IPS DF 6.9 (cell line): ENCODE measurements at regions not wholly inside any gene's neighbourhood (a gene's known extent, or its start where the extent isn't known, plus 50 kb on each side); places are given as distances from the start of the nearest gene placed in this dataset.

ENCODE experiments used
- DNase-seq: peaks from one replicate; pipeline ENCODE4 v3.0.0-alpha.2; 2013; ENCODE audit warnings: low read depth, low spot score
- H3K27ac ChIP-seq: one replicate; pipeline ENCODE4 v1.5.1; 2013; ENCODE audit warnings: low read length, control low read depth
- H3K27me3 ChIP-seq: 2 replicates; pipeline ENCODE4 v1.6.1; 2013; ENCODE audit warnings: mild to moderate bottlenecking, low read length; ENCODE audit not compliant: control insufficient read depth, insufficient read depth
- H3K36me3 ChIP-seq: 2 replicates; pipeline ENCODE4 v1.6.1; 2013; ENCODE audit warnings: low read length; ENCODE audit not compliant: control insufficient read depth, insufficient read depth
- H3K4me1 ChIP-seq: 2 replicates; pipeline ENCODE4 v1.6.1; 2013; ENCODE audit warnings: low read length; ENCODE audit not compliant: control insufficient read depth, insufficient read depth
- H3K4me3 ChIP-seq: 2 replicates; pipeline ENCODE4 v1.5.1; 2013; ENCODE audit warnings: mild to moderate bottlenecking, low read length
- H3K9me3 ChIP-seq: 2 replicates; pipeline ENCODE4 v1.6.1; 2013; ENCODE audit warnings: low read length, inconsistent platforms; ENCODE audit not compliant: control insufficient read depth, insufficient read depth
- WGBS: extraction: QIAGEN DNeasy Blood & Tissue Kit; methylation state at CpG from one replicate; pipeline ENCODE4 v1.1.7; 2013; ENCODE audit warnings: mixed read lengths, missing lambda C conversion rate; ENCODE audit not compliant: insufficient read length, insufficient coverage; 5-methylcytosine and 5-hydroxymethylcytosine counted together

GRCh38 chr9:11779971-11780370 lies 913.2 kb upstream of the TYRP1 start:
- no peak overlapping the region for H3K27ac ChIP-seq
- H3K36me3 ChIP-seq, result no peaks in the 10 kb centered on the region
- no peak for DNase-seq

GRCh38 chr9:11792870-11793269 lies 900.3 kb upstream of the TYRP1 start:
- DNase-seq, result no peak
- WGBS, result no CpG with 5 or more reads among the region's 1 CpG
- Histone ChIP-seq H3K4me1 (no peaks in the 10 kb centered on the region), H3K36me3 (no peaks in the 10 kb centered on the region), H3K4me3 (no peak overlapping the region), H3K27ac (no peak overlapping the region), H3K9me3 (no peaks in the 10 kb centered on the region), H3K27me3 (no peaks in the 10 kb centered on the region)

More at GRCh38 chr9:11779971-11780370, 913.2 kb upstream of the TYRP1 start:
- H3K4me1 ChIP-seq, result no peaks in the 10 kb centered on the region
- WGBS, result no CpG with 5 or more reads among the region's 4 CpGs
- no peak overlapping the region for H3K4me3 ChIP-seq
- H3K9me3 ChIP-seq, result no peaks in the 10 kb centered on the region
- no peaks in the 10 kb centered on the region for H3K27me3 ChIP-seq

- Histone ChIP-seq H3K36me3 (no peaks in the 10 kb centered on the region), H3K27me3 (no peaks in the 10 kb centered on the region), H3K4me1 (no peaks in the 10 kb centered on the region), H3K27ac (no peak overlapping the region), H3K9me3 (no peaks in the 10 kb centered on the region), H3K4me3 (no peak overlapping the region)
- WGBS, result no CpG with 5 or more reads among the region's 5 CpGs
- no peak for DNase-seq
Measured at GRCh38 chr9:11794984-11795383, 898.2 kb upstream of the TYRP1 start.

GRCh38 chr9:11805969-11806368 lies 887.2 kb upstream of the TYRP1 start:
- H3K4me3 ChIP-seq, result no peak overlapping the region
- no peaks in the 10 kb centered on the region for H3K27me3 ChIP-seq
- H3K36me3 ChIP-seq, result no peaks in the 10 kb centered on the region
- DNase-seq, result no peak
- H3K27ac ChIP-seq, result no peak overlapping the region
- no peaks in the 10 kb centered on the region for H3K9me3 ChIP-seq
- no CpG with 5 or more reads among the region's 5 CpGs for WGBS
- no peaks in the 10 kb centered on the region for H3K4me1 ChIP-seq

- Histone ChIP-seq H3K4me1 (no peaks in the 10 kb centered on the region), H3K27ac (no peak overlapping the region), H3K4me3 (no peak overlapping the region), H3K27me3 (no peaks in the 10 kb centered on the region), H3K36me3 (no peaks in the 10 kb centered on the region), H3K9me3 (no peaks in the 10 kb centered on the region)
- WGBS, result no CpG with 5 or more reads among the region's 7 CpGs
- no peak for DNase-seq
Measured at GRCh38 chr9:11821306-11821975, 871.7 kb upstream of the TYRP1 start.

- no peak for DNase-seq
- Histone ChIP-seq H3K4me1 (no peaks in the 10 kb centered on the region; the same call in 1 of the 2 replicates), H3K27ac (no peak overlapping the region), H3K9me3 (no peaks in the 10 kb centered on the region), H3K27me3 (no peaks in the 10 kb centered on the region), H3K36me3 (no peaks in the 10 kb centered on the region), H3K4me3 (no peak overlapping the region)
- WGBS, result no CpG with 5 or more reads among the region's 3 CpGs
Measured at GRCh38 chr9:11828201-11828600, 865.0 kb upstream of the TYRP1 start.

GRCh38 chr9:11833056-11833455 lies 860.1 kb upstream of the TYRP1 start:
- Histone ChIP-seq H3K27me3 (no peaks in the 10 kb centered on the region), H3K4me1 (no peaks in the 10 kb centered on the region; the same call in 1 of the 2 replicates), H3K27ac (no peak overlapping the region), H3K4me3 (no peak overlapping the region), H3K9me3 (no peaks in the 10 kb centered on the region), H3K36me3 (no peaks in the 10 kb centered on the region)
- DNase-seq, result no peak
- no CpG with 5 or more reads among the region's 2 CpGs for WGBS

GRCh38 chr9:11868795-11869194 lies 824.4 kb upstream of the TYRP1 start:
- H3K27ac ChIP-seq, result no peak overlapping the region
- H3K4me3 ChIP-seq, result no peak overlapping the region
- H3K27me3 ChIP-seq, result no peaks in the 10 kb centered on the region
- no peaks in the 10 kb centered on the region for H3K4me1 ChIP-seq
- no peaks in the 10 kb centered on the region for H3K9me3 ChIP-seq
- DNase-seq, result no peak
- H3K36me3 ChIP-seq, result no peaks in the 10 kb centered on the region
- WGBS, result no CpG with 5 or more reads among the region's 1 CpG

- Histone ChIP-seq H3K36me3 (no peaks in the 10 kb centered on the region), H3K27me3 (no peaks in the 10 kb centered on the region), H3K4me1 (peaks cover 3% of the 10 kb centered on the region; the same call in 1 of the 2 replicates), H3K4me3 (no peak overlapping the region), H3K9me3 (no peaks in the 10 kb centered on the region), H3K27ac (no peak overlapping the region)
- DNase-seq, result no peak
- no CpG with 5 or more reads among the region's 5 CpGs for WGBS
Measured at GRCh38 chr9:11871852-11872251, 821.3 kb upstream of the TYRP1 start.

- no peak overlapping the region for H3K4me3 ChIP-seq
- DNase-seq, result no peak
- no peaks in the 10 kb centered on the region for H3K27me3 ChIP-seq
- H3K27ac ChIP-seq, result no peak overlapping the region
- H3K36me3 ChIP-seq, result no peaks in the 10 kb centered on the region
- no peaks in the 10 kb centered on the region for H3K9me3 ChIP-seq
- no CpG with 5 or more reads among the region's 1 CpG for WGBS
- peaks cover 3% of the 10 kb centered on the region; the same call in 1 of the 2 replicates for H3K4me1 ChIP-seq
Measured at GRCh38 chr9:11872471-11872870, 820.7 kb upstream of the TYRP1 start.

- DNase-seq, result no peak
- no CpG with 5 or more reads among the region's 2 CpGs for WGBS
- H3K27ac ChIP-seq, result no peak overlapping the region
- no peaks in the 10 kb centered on the region for H3K36me3 ChIP-seq
- no peaks in the 10 kb centered on the region for H3K27me3 ChIP-seq
- H3K4me1 ChIP-seq, result peaks cover 3% of the 10 kb centered on the region; the same call in 1 of the 2 replicates
- no peak overlapping the region for H3K4me3 ChIP-seq
- no peaks in the 10 kb centered on the region for H3K9me3 ChIP-seq
Measured at GRCh38 chr9:11874414-11874813, 818.8 kb upstream of the TYRP1 start.
